GM18511 (cell line): ENCODE measurements at regions not wholly inside any gene's neighbourhood (a gene's known extent, or its start where the extent isn't known, plus 50 kb on each side); places are given as distances from the start of the nearest gene placed in this dataset.
A peak's percentile ranks its signal among the peaks of the same experiment; 100 is the strongest.

Experiments
- ATAC-seq: cut with Tn5 transposase; IDR thresholded peaks from one replicate; pipeline ENCODE4 v1.9.1; 2021; ENCODE audit warnings: mild to moderate bottlenecking, moderate library complexity; ENCODE audit not compliant: unreplicated experiment

GRCh38 chr2:221330436-221330835 is 241.7 kb downstream of the EPHA4 start:
- no peak for ATAC-seq

GRCh38 chr2:221334481-221335218 is 237.5 kb downstream of the EPHA4 start:
- ATAC-seq = no peak

GRCh38 chr2:221335219-221335752 is 236.8 kb downstream of the EPHA4 start:
- ATAC-seq = no peak

GRCh38 chr2:221336967-221337366 is 235.1 kb downstream of the EPHA4 start:
- no peak for ATAC-seq

- no peak for ATAC-seq
These were observed 234.0 kb downstream of the EPHA4 start for GRCh38 chr2:221337957-221338685.

GRCh38 chr2:221342388-221342787 is 229.7 kb downstream of the EPHA4 start:
- no peak for ATAC-seq

GRCh38 chr2:221343524-221343923 is 228.6 kb downstream of the EPHA4 start:
- ATAC-seq = peak; percentile 57

GRCh38 chr2:221345516-221345915 is 226.6 kb downstream of the EPHA4 start:
- no peak for ATAC-seq

- ATAC-seq = no peak
These were observed 225.7 kb downstream of the EPHA4 start for GRCh38 chr2:221346411-221346810.

- ATAC-seq = no peak
These were observed 224.6 kb downstream of the EPHA4 start for GRCh38 chr2:221347471-221347870.

- ATAC-seq = no peak
These were observed 221.5 kb downstream of the EPHA4 start for GRCh38 chr2:221350616-221351015.

GRCh38 chr2:221353201-221353600 is 218.9 kb downstream of the EPHA4 start:
- no peak for ATAC-seq

GRCh38 chr2:221360312-221360711 is 211.8 kb downstream of the EPHA4 start:
- no peak for ATAC-seq

GRCh38 chr2:221360742-221361141 is 211.4 kb downstream of the EPHA4 start:
- no peak for ATAC-seq

- no peak for ATAC-seq
These were observed 210.5 kb downstream of the EPHA4 start for GRCh38 chr2:221361633-221362032.

GRCh38 chr2:221364672-221365071 is 207.4 kb downstream of the EPHA4 start:
- ATAC-seq = no peak
